ENCODE measurements at regions not wholly inside any gene's neighbourhood (a gene's known extent, or its start where the extent isn't known, plus 50 kb on each side); places are given as distances from the start of the nearest gene placed in this dataset.

DNA sequence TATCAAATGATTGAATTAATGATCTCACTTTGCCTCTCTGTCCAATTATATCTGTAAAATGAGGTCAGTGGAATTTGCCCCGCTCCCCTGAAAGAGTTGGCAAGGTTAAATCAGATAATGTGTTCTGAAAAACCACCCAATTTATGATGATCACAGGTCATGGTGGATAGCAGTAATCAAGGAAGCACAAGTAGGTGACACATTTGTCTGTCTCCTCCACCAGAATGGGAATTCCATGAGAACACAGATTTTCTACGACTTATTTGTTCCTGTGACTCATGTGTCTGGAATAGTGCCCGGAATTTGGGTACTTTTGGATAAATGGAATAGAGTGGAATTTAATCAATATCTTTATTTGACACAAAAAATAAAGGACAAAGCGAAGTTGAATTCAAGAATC, 220.9 kb upstream of the SUCLG2 start:
- Histone ChIP-seq H3K4me2 (ENCODE audit: low read length, poor library complexity, severe bottlenecking) (no peak overlapping the region), H3K9me3 (ENCODE audit: control insufficient read depth, low read length) (no peaks in the 10 kb centered on the region)
- WGBS: 42% methylated on average over 4 of the region's 4 CpGs

DNA sequence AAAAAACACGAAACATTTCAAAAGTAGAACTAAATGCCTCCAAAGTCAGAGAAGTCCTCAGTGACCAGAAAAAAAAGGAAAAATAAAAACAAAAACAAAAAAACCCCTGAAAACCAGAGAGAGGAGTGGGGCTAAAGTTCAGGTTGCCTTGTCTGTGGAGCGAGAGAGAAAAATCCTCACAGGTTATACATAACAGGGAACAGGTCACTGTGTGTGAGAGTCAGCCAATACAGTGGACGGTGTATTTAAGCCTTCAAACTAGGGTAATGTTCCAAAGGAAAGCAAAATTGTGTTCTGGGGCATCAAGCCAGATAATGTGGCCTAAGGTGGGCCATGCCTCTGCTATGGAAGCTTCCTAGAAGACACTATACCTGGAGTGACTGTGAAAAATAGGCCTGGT, 216.1 kb upstream of the SUCLG2 start:
- Histone ChIP-seq H2BK120ac (ENCODE audit: low read depth, low read length) (no peak overlapping the region), H2BK15ac (ENCODE audit: low read depth, poor library complexity, severe bottlenecking) (no peak overlapping the region), H4K91ac (ENCODE audit: low read length) (no peak overlapping the region), H3K27ac (ENCODE audit: low read length, poor library complexity, severe bottlenecking) (no peak overlapping the region), H3K18ac (ENCODE audit: low read depth in 1 of 2, low read length in 2 of 2) (no peak overlapping the region), H2BK12ac (ENCODE audit: low read length in 2 of 2) (no peak overlapping the region), H2AK5ac (ENCODE audit: low read length, severe bottlenecking) (no peak overlapping the region), H2AFZ (ENCODE audit: low read depth, low read length) (no peak overlapping the region), H3K4me2 (ENCODE audit: low read length, poor library complexity, severe bottlenecking) (no peak overlapping the region), H2BK5ac (ENCODE audit: low read depth, low read length, poor library complexity, severe bottlenecking) (no peak overlapping the region), H3K79me1 (replicated peaks; ENCODE audit: low read length, poor library complexity, severe bottlenecking) (no peaks in the 10 kb centered on the region), H3K23ac (ENCODE audit: low read length in 2 of 2) (no peak overlapping the region), H3K4me1 (ENCODE audit: control insufficient read depth, insufficient read depth, low read depth, low read length) (no peaks in the 10 kb centered on the region), H3K4me3 (ENCODE audit: insufficient read depth in 1 of 2, low read depth in 1 of 2, low read length in 2 of 2) (no peak overlapping the region), H4K8ac (ENCODE audit: low read length) (no peak overlapping the region), H3K9ac (ENCODE audit: low read length) (no peak overlapping the region), H3K14ac (ENCODE audit: low read length in 2 of 2) (no peak overlapping the region), H3K4ac (ENCODE audit: low read depth in 1 of 2, low read length in 2 of 2) (no peak overlapping the region), H3K9me3 (ENCODE audit: control insufficient read depth, low read length) (no peaks in the 10 kb centered on the region), H3K36me3 (ENCODE audit: control insufficient read depth in 1 of 2, insufficient read depth in 2 of 2, low read depth in 1 of 2, low read length in 2 of 2) (no peaks in the 10 kb centered on the region), H3K27me3 (ENCODE audit: control insufficient read depth in 1 of 2, insufficient read depth in 1 of 2, low read length in 2 of 2) (no peaks in the 10 kb centered on the region)
- 62% methylated on average over 2 of the region's 3 CpGs for WGBS
- no peak for DNase-seq

More for the DNA sequence above, 220.9 kb upstream of the SUCLG2 start:
- no peaks in the 10 kb centered on the region for H3K4me1 ChIP-seq (ENCODE audit: control insufficient read depth, insufficient read depth, low read depth, low read length)
- no peak overlapping the region for H3K23ac ChIP-seq (ENCODE audit: low read length in 2 of 2)
- H3K9ac ChIP-seq (ENCODE audit: low read length): no peak overlapping the region
- no peak overlapping the region for H3K27ac ChIP-seq (ENCODE audit: low read length, poor library complexity, severe bottlenecking)
- H2AFZ ChIP-seq (ENCODE audit: low read depth, low read length): no peak overlapping the region
- H3K36me3 ChIP-seq (ENCODE audit: control insufficient read depth in 1 of 2, insufficient read depth in 2 of 2, low read depth in 1 of 2, low read length in 2 of 2): no peaks in the 10 kb centered on the region
- H2BK120ac ChIP-seq (ENCODE audit: low read depth, low read length): no peak overlapping the region
- H3K27me3 ChIP-seq (ENCODE audit: control insufficient read depth in 1 of 2, insufficient read depth in 1 of 2, low read length in 2 of 2): no peaks in the 10 kb centered on the region
- H3K4me3 ChIP-seq (ENCODE audit: insufficient read depth in 1 of 2, low read depth in 1 of 2, low read length in 2 of 2): no peak overlapping the region
- H3K14ac ChIP-seq (ENCODE audit: low read length in 2 of 2): no peak overlapping the region
- H3K4ac ChIP-seq (ENCODE audit: low read depth in 1 of 2, low read length in 2 of 2): no peak overlapping the region
- no peak overlapping the region for H2BK5ac ChIP-seq (ENCODE audit: low read depth, low read length, poor library complexity, severe bottlenecking)
- no peak overlapping the region for H3K18ac ChIP-seq (ENCODE audit: low read depth in 1 of 2, low read length in 2 of 2)
- no peak overlapping the region for H4K8ac ChIP-seq (ENCODE audit: low read length)
- H2BK12ac ChIP-seq (ENCODE audit: low read length in 2 of 2): no peak overlapping the region
- no peak overlapping the region for H2BK15ac ChIP-seq (ENCODE audit: low read depth, poor library complexity, severe bottlenecking)
- DNase-seq: peak; percentile 23
- H4K91ac ChIP-seq (ENCODE audit: low read length): no peak overlapping the region
- no peaks in the 10 kb centered on the region for H3K79me1 ChIP-seq (replicated peaks; ENCODE audit: low read length, poor library complexity, severe bottlenecking)
- H2AK5ac ChIP-seq (ENCODE audit: low read length, severe bottlenecking): no peak overlapping the region

DNA sequence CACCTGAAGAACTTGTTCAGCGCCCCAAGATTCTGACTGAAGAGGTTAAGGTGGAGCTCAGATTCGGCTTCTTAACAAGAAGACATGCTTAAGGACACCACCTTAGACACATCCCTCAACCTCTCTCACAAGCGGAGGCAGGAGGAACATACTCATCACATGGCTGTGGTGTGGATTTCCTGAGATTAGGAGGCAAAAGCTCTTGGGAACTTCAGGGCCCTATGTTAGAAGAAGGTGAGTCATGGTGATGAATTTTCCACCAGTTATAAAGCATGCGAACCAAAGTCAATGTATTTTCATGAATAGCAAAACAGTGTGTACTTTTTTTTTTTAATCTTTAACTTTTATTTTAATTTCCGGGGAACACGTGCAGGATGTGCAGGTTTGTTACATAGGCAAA, 212.2 kb upstream of the SUCLG2 start:
- DNase-seq: no peak

GRCh38 chr3:67864587-67865183, 210.3 kb upstream of the SUCLG2 start:
- Histone ChIP-seq H3K27me3 (ENCODE audit: control insufficient read depth in 1 of 2, insufficient read depth in 1 of 2, low read length in 2 of 2) (no peaks in the 10 kb centered on the region), H3K4me2 (ENCODE audit: low read length, poor library complexity, severe bottlenecking) (no peak overlapping the region)

More for the DNA sequence above, 212.2 kb upstream of the SUCLG2 start:
- Histone ChIP-seq H3K27ac (ENCODE audit: low read length, poor library complexity, severe bottlenecking) (no peak overlapping the region), H3K79me1 (replicated peaks; ENCODE audit: low read length, poor library complexity, severe bottlenecking) (no peaks in the 10 kb centered on the region), H2BK120ac (ENCODE audit: low read depth, low read length) (no peak overlapping the region), H2BK15ac (ENCODE audit: low read depth, poor library complexity, severe bottlenecking) (no peak overlapping the region), H3K4me3 (ENCODE audit: insufficient read depth in 1 of 2, low read depth in 1 of 2, low read length in 2 of 2) (no peak overlapping the region), H3K9ac (ENCODE audit: low read length) (no peak overlapping the region), H2BK12ac (ENCODE audit: low read length in 2 of 2) (no peak overlapping the region), H3K36me3 (ENCODE audit: control insufficient read depth in 1 of 2, insufficient read depth in 2 of 2, low read depth in 1 of 2, low read length in 2 of 2) (no peaks in the 10 kb centered on the region), H4K8ac (ENCODE audit: low read length) (no peak overlapping the region), H3K23ac (ENCODE audit: low read length in 2 of 2) (no peak overlapping the region), H3K9me3 (ENCODE audit: control insufficient read depth, low read length) (no peaks in the 10 kb centered on the region), H4K91ac (ENCODE audit: low read length) (no peak overlapping the region), H2AFZ (ENCODE audit: low read depth, low read length) (no peak overlapping the region), H2BK5ac (ENCODE audit: low read depth, low read length, poor library complexity, severe bottlenecking) (no peak overlapping the region), H3K4ac (ENCODE audit: low read depth in 1 of 2, low read length in 2 of 2) (no peak overlapping the region), H3K27me3 (ENCODE audit: control insufficient read depth in 1 of 2, insufficient read depth in 1 of 2, low read length in 2 of 2) (no peaks in the 10 kb centered on the region), H2AK5ac (ENCODE audit: low read length, severe bottlenecking) (no peak overlapping the region), H3K14ac (ENCODE audit: low read length in 2 of 2) (no peak overlapping the region), H3K18ac (ENCODE audit: low read depth in 1 of 2, low read length in 2 of 2) (no peak overlapping the region), H3K4me2 (ENCODE audit: low read length, poor library complexity, severe bottlenecking) (no peak overlapping the region), H3K4me1 (ENCODE audit: control insufficient read depth, insufficient read depth, low read depth, low read length) (no peaks in the 10 kb centered on the region)
- WGBS: 81% methylated on average over 4 of the region's 6 CpGs

More at GRCh38 chr3:67864587-67865183, 210.3 kb upstream of the SUCLG2 start:
- Histone ChIP-seq H2BK5ac (ENCODE audit: low read depth, low read length, poor library complexity, severe bottlenecking) (no peak overlapping the region), H2AK5ac (ENCODE audit: low read length, severe bottlenecking) (no peak overlapping the region), H3K9ac (ENCODE audit: low read length) (no peak overlapping the region), H3K36me3 (ENCODE audit: control insufficient read depth in 1 of 2, insufficient read depth in 2 of 2, low read depth in 1 of 2, low read length in 2 of 2) (no peaks in the 10 kb centered on the region), H2AFZ (ENCODE audit: low read depth, low read length) (no peak overlapping the region), H2BK12ac (ENCODE audit: low read length in 2 of 2) (no peak overlapping the region), H3K4me1 (ENCODE audit: control insufficient read depth, insufficient read depth, low read depth, low read length) (no peaks in the 10 kb centered on the region), H3K18ac (ENCODE audit: low read depth in 1 of 2, low read length in 2 of 2) (no peak overlapping the region), H4K91ac (ENCODE audit: low read length) (no peak overlapping the region), H3K23ac (ENCODE audit: low read length in 2 of 2) (no peak overlapping the region), H4K8ac (ENCODE audit: low read length) (no peak overlapping the region), H3K79me1 (replicated peaks; ENCODE audit: low read length, poor library complexity, severe bottlenecking) (no peaks in the 10 kb centered on the region), H3K9me3 (ENCODE audit: control insufficient read depth, low read length) (peaks cover under 1% of the 10 kb centered on the region), H2BK15ac (ENCODE audit: low read depth, poor library complexity, severe bottlenecking) (no peak overlapping the region), H2BK120ac (ENCODE audit: low read depth, low read length) (no peak overlapping the region), H3K4me3 (ENCODE audit: insufficient read depth in 1 of 2, low read depth in 1 of 2, low read length in 2 of 2) (no peak overlapping the region), H3K4ac (ENCODE audit: low read depth in 1 of 2, low read length in 2 of 2) (no peak overlapping the region), H3K14ac (ENCODE audit: low read length in 2 of 2) (no peak overlapping the region), H3K27ac (ENCODE audit: low read length, poor library complexity, severe bottlenecking) (no peak overlapping the region)
- 39% methylated on average over 2 of the region's 2 CpGs for WGBS
- no peak for DNase-seq
